ENCODE measurements at regions not wholly inside any gene's neighbourhood (a gene's known extent, or its start where the extent isn't known, plus 50 kb on each side); places are given as distances from the start of the nearest gene placed in this dataset.

GRCh38 chr6:119609865-119610264 lies 260.3 kb upstream of the MAN1A1 start:
- no peak for DNase-seq

GRCh38 chr6:119608994-119609393 lies 259.4 kb upstream of the MAN1A1 start:
- Histone ChIP-seq H3K4me1 (no peaks in the 10 kb centered on the region), H3K36me3 (no peaks in the 10 kb centered on the region), H3K9me3 (no peaks in the 10 kb centered on the region), H3K27ac (no peak overlapping the region), H3K27me3 (replicated peaks in 1 of 7) (no peaks in the 10 kb centered on the region), H3K4me3 (no peak overlapping the region)
- 81 to 85% (median 83%) methylated on average over 4 of the region's 4 CpGs for WGBS, 5 donors
- DNase-seq: no peak
- TF ChIP-seq POLR2AphosphoS5 (IDR thresholded peaks at IDR 0.05): no peak
- no peak for TF ChIP-seq CTCF (IDR thresholded peaks at IDR 0.05 in 8 of 11, conservative IDR thresholded peaks at IDR 0.05 in 3 of 11)
- TF ChIP-seq POLR2A (IDR thresholded peaks at IDR 0.05): no peak
- intact Hi-C loops (cut with DNase I; ENCODE audit: low total_unique reads): no loop called here

More at GRCh38 chr6:119609865-119610264, 260.3 kb upstream of the MAN1A1 start:
- no peak overlapping the region for H3K27ac ChIP-seq
- no peaks in the 10 kb centered on the region for H3K9me3 ChIP-seq
- no peaks in the 10 kb centered on the region for H3K27me3 ChIP-seq (replicated peaks in 1 of 7)
- H3K36me3 ChIP-seq: no peaks in the 10 kb centered on the region
- TF ChIP-seq POLR2A (IDR thresholded peaks at IDR 0.05) (no peak), POLR2AphosphoS5 (IDR thresholded peaks at IDR 0.05) (no peak), CTCF (IDR thresholded peaks at IDR 0.05 in 8 of 11, conservative IDR thresholded peaks at IDR 0.05 in 3 of 11) (no peak)
- H3K4me3 ChIP-seq: no peak overlapping the region
- intact Hi-C loops (cut with DNase I; ENCODE audit: low total_unique reads): no loop called here
- H3K4me1 ChIP-seq: no peaks in the 10 kb centered on the region
- WGBS, 5 donors: 28 to 50% (median 39%) methylated on average over 1 of the region's 1 CpG

- no peak for DNase-seq
- Histone ChIP-seq H3K27ac (no peak overlapping the region), H3K9me3 (no peaks in the 10 kb centered on the region), H3K4me3 (no peak overlapping the region), H3K4me1 (no peaks in the 10 kb centered on the region), H3K36me3 (no peaks in the 10 kb centered on the region), H3K27me3 (replicated peaks in 1 of 7) (no peaks in the 10 kb centered on the region)
- intact Hi-C loops (cut with DNase I; ENCODE audit: low total_unique reads): no loop called here
- 64 to 83% (median 71%) methylated on average over 1 of the region's 1 CpG for WGBS, 5 donors
- TF ChIP-seq POLR2AphosphoS5 (IDR thresholded peaks at IDR 0.05) (no peak), CTCF (IDR thresholded peaks at IDR 0.05 in 8 of 11, conservative IDR thresholded peaks at IDR 0.05 in 3 of 11) (no peak), POLR2A (IDR thresholded peaks at IDR 0.05) (no peak)
Measured at GRCh38 chr6:119604124-119604523, 254.6 kb upstream of the MAN1A1 start.

- TF ChIP-seq CTCF (IDR thresholded peaks at IDR 0.05 in 8 of 11, conservative IDR thresholded peaks at IDR 0.05 in 3 of 11): no peak
- H3K4me3 ChIP-seq: no peak overlapping the region
- intact Hi-C loops (cut with DNase I; ENCODE audit: low total_unique reads): no loop called here
- no peaks in the 10 kb centered on the region for H3K27me3 ChIP-seq (replicated peaks in 1 of 7)
- H3K27ac ChIP-seq: no peak overlapping the region
- H3K36me3 ChIP-seq: no peaks in the 10 kb centered on the region
- no peak for DNase-seq
- H3K4me1 ChIP-seq: no peaks in the 10 kb centered on the region
- 92 to 99% (median 94%) methylated on average over 5 of the region's 5 CpGs for WGBS, 5 donors
- H3K9me3 ChIP-seq: no peaks in the 10 kb centered on the region
Measured at GRCh38 chr6:119603501-119603900, 253.9 kb upstream of the MAN1A1 start.

All from spleen (tissue), 11 donors.